ENCODE measurements at regions not wholly inside any gene's neighbourhood (a gene's known extent, or its start where the extent isn't known, plus 50 kb on each side); places are given as distances from the start of the nearest gene placed in this dataset.

GRCh38 chr4:115331241-115331640 lies 217.8 kb upstream of the NDST4 start:
- TF ChIP-seq CTCF (IDR thresholded peaks at IDR 0.05) (no peak), POLR2A (IDR thresholded peaks at IDR 0.05) (no peak)
